ENCODE measurements at regions not wholly inside any gene's neighbourhood (a gene's known extent, or its start where the extent isn't known, plus 50 kb on each side); places are given as distances from the start of the nearest gene placed in this dataset.
"Not testable (repeated sequence)": the region's sequence is repeated elsewhere in the genome, so short reads cannot be mapped to it uniquely, and the experiment has no call there.

GRCh38 chr1:118563981-118564951 is 379.2 kb upstream of the SPAG17 start:
- no peak for DNase-seq

GRCh38 chr1:118558933-118559332 is 373.9 kb upstream of the SPAG17 start:
- no peak for DNase-seq

GRCh38 chr1:118556936-118557335 is 371.9 kb upstream of the SPAG17 start:
- no peak for DNase-seq

- no peak for DNase-seq
Measured at GRCh38 chr1:118555638-118556037, 370.6 kb upstream of the SPAG17 start.

- peak in 1 of 2 experiments; percentile 1 for DNase-seq
Measured at GRCh38 chr1:118535901-118536300, 350.9 kb upstream of the SPAG17 start.

- not testable (repeated sequence) for DNase-seq
Measured at GRCh38 chr1:118511922-118512321, 326.9 kb upstream of the SPAG17 start.

GRCh38 chr1:118504867-118505266 is 319.8 kb upstream of the SPAG17 start:
- DNase-seq: peak in 1 of 2 experiments; percentile 3

- DNase-seq: no peak
Measured at GRCh38 chr1:118504221-118504644, 319.2 kb upstream of the SPAG17 start.

GRCh38 chr1:118503752-118504151 is 318.7 kb upstream of the SPAG17 start:
- DNase-seq: no peak

- no peak for DNase-seq
Measured at GRCh38 chr1:118494998-118495397, 310.0 kb upstream of the SPAG17 start.

- DNase-seq: no peak
Measured at GRCh38 chr1:118488787-118489186, 303.8 kb upstream of the SPAG17 start.

GRCh38 chr1:118487932-118488331 is 302.9 kb upstream of the SPAG17 start:
- no peak for DNase-seq

GRCh38 chr1:118487091-118487490 is 302.1 kb upstream of the SPAG17 start:
- DNase-seq: no peak

- DNase-seq: peak; percentile 6 to 40
Measured at GRCh38 chr1:118486199-118486598, 301.2 kb upstream of the SPAG17 start.

- no peak for DNase-seq
Measured at GRCh38 chr1:118485757-118486156, 300.7 kb upstream of the SPAG17 start.

- DNase-seq: no peak
Measured at GRCh38 chr1:118484893-118485292, 299.9 kb upstream of the SPAG17 start.

GRCh38 chr1:118483245-118484006 is 298.4 kb upstream of the SPAG17 start:
- DNase-seq: no peak

- DNase-seq: no peak
Measured at GRCh38 chr1:118481126-118481525, 296.1 kb upstream of the SPAG17 start.

- peak in 1 of 2 experiments; percentile 49 for DNase-seq
Measured at GRCh38 chr1:118479351-118479750, 294.3 kb upstream of the SPAG17 start.

GRCh38 chr1:118473825-118474224 is 288.8 kb upstream of the SPAG17 start:
- DNase-seq: no peak

GRCh38 chr1:118464460-118464859 is 279.4 kb upstream of the SPAG17 start:
- not testable (repeated sequence) for DNase-seq

- no peak for DNase-seq
Measured at GRCh38 chr1:118461154-118461553, 276.1 kb upstream of the SPAG17 start.

GRCh38 chr1:118459871-118460270 is 274.8 kb upstream of the SPAG17 start:
- peak in 1 of 2 experiments; percentile 0 for DNase-seq

- not testable (repeated sequence) for DNase-seq
Measured at GRCh38 chr1:118453856-118454255, 268.8 kb upstream of the SPAG17 start.

All from NCI-H2081 (cell line).